ENCODE measurements at regions not wholly inside any gene's neighbourhood (a gene's known extent, or its start where the extent isn't known, plus 50 kb on each side); places are given as distances from the start of the nearest gene placed in this dataset.

GRCh38 chr2:129741623-129742022 is 237.8 kb upstream of the RAB6C start:
- H3K27ac ChIP-seq (replicated peaks): no peak overlapping the region
- DNase-seq (ENCODE audit: low read depth in 1 of 2, low spot score in 1 of 2): no peak
- no peak for TF ChIP-seq GABPA (IDR thresholded peaks at IDR 0.05; ENCODE audit: low read depth)
- no peak for TF ChIP-seq CTCF (IDR thresholded peaks at IDR 0.05; ENCODE audit: insufficient read depth, low read length)
- no peak for TF ChIP-seq SPI1 (IDR thresholded peaks at IDR 0.05; ENCODE audit: borderline replicate concordance, low read depth)
- TF ChIP-seq POLR2AphosphoS5 (IDR thresholded peaks at IDR 0.05; ENCODE audit: low read depth): no peak
- TF ChIP-seq REST (IDR thresholded peaks at IDR 0.05; ENCODE audit: insufficient replicate concordance, low read depth): no peak
- H3K4me3 ChIP-seq (replicated peaks; ENCODE audit: insufficient read depth, low read length): no peak overlapping the region
- H3K27me3 ChIP-seq (ENCODE audit: insufficient read depth, poor library complexity, severe bottlenecking): no peaks in the 10 kb centered on the region

GRCh38 chr2:129742415-129743180 is 236.9 kb upstream of the RAB6C start:
- H3K27me3 ChIP-seq (ENCODE audit: insufficient read depth, poor library complexity, severe bottlenecking): no peaks in the 10 kb centered on the region
- H3K27ac ChIP-seq (replicated peaks): no peak overlapping the region

More at GRCh38 chr2:129742415-129743180, 236.9 kb upstream of the RAB6C start:
- H3K4me3 ChIP-seq (replicated peaks; ENCODE audit: insufficient read depth, low read length): no peak overlapping the region
- DNase-seq (ENCODE audit: low read depth in 1 of 2, low spot score in 1 of 2): no peak
- TF ChIP-seq CTCF (IDR thresholded peaks at IDR 0.05; ENCODE audit: insufficient read depth, low read length) (no peak), GABPA (IDR thresholded peaks at IDR 0.05; ENCODE audit: low read depth) (no peak), REST (IDR thresholded peaks at IDR 0.05; ENCODE audit: insufficient replicate concordance, low read depth) (no peak), SPI1 (IDR thresholded peaks at IDR 0.05; ENCODE audit: borderline replicate concordance, low read depth) (no peak), POLR2AphosphoS5 (IDR thresholded peaks at IDR 0.05; ENCODE audit: low read depth) (no peak)

Data from HL-60 (cell line).